ENCODE measurements at regions not wholly inside any gene's neighbourhood (a gene's known extent, or its start where the extent isn't known, plus 50 kb on each side); places are given as distances from the start of the nearest gene placed in this dataset.

- 0% methylated on average over 1 of the region's 1 CpG for WGBS (ENCODE audit: insufficient coverage, insufficient replicate concordance, low lambda C conversion rate, missing lambda C conversion rate)
- no peak overlapping the region for H3K9ac ChIP-seq (ENCODE audit: control insufficient read depth, insufficient read depth, low read length)
Measured at GRCh38 chr2:133947057-133947456, 306.8 kb upstream of the MGAT5 start.

More at GRCh38 chr2:133947057-133947456, 306.8 kb upstream of the MGAT5 start:
- no peaks in the 10 kb centered on the region for H4K20me1 ChIP-seq (ENCODE audit: control insufficient read depth, insufficient read depth)
- H3K79me2 ChIP-seq (ENCODE audit: control insufficient read depth, insufficient read depth, low read length), result no peaks in the 10 kb centered on the region
- no peak overlapping the region for H2AFZ ChIP-seq (ENCODE audit: control insufficient read depth, low read depth, low read length)
- no peaks in the 10 kb centered on the region for H3K36me3 ChIP-seq (ENCODE audit: control insufficient read depth in 2 of 2, insufficient read depth in 2 of 2, low read length in 1 of 2)
- intact Hi-C loops (cut with micrococcal nuclease; ENCODE audit: unreplicated experiment), result no loop called here
- no peaks in the 10 kb centered on the region; the same call in 2 of the 3 replicates for H3K9me3 ChIP-seq (replicated peaks; ENCODE audit: control insufficient read depth, insufficient read depth, low read length)
- in situ Hi-C loops (cut with MboI), result no loop called here
- CTCF ChIA-PET, result no interaction called here
- TF ChIP-seq REST (IDR thresholded peaks at IDR 0.05; ENCODE audit: low read depth, low read length) (no peak), POU2F2 (IDR thresholded peaks at IDR 0.05; ENCODE audit: borderline replicate concordance, low read depth, low read length) (no peak), PML (IDR thresholded peaks at IDR 0.05; ENCODE audit: low read length) (no peak), JUNB (IDR thresholded peaks at IDR 0.05) (no peak), CBFB (IDR thresholded peaks at IDR 0.05; ENCODE audit: low read depth) (no peak), GATAD2B (conservative IDR thresholded peaks at IDR 0.05; ENCODE audit: low read depth) (no peak), ZNF384 (IDR thresholded peaks at IDR 0.05; ENCODE audit: borderline replicate concordance, low read depth, low read length) (no peak), RAD51 (IDR thresholded peaks at IDR 0.05) (no peak)
- POLR2A ChIA-PET, result no interaction called here
- H3K27me3 ChIP-seq (replicated peaks in 1 of 2; ENCODE audit: control insufficient read depth in 2 of 2, insufficient read depth in 2 of 2, low read length in 1 of 2), result no peaks in the 10 kb centered on the region
- H3K4me2 ChIP-seq (ENCODE audit: control insufficient read depth, insufficient read depth), result no peak overlapping the region
- H3K4me3 ChIP-seq, result no peak overlapping the region
- no peak for ATAC-seq
- no TSS peak for BruUV-seq (replicated peaks)
- RAD21 ChIA-PET (ENCODE audit: unreplicated experiment), result no interaction called here
- H3K27ac ChIP-seq (ENCODE audit: control insufficient read depth, insufficient read depth), result no peak overlapping the region
- no peak for FAIRE-seq
- peaks cover 14% of the 10 kb centered on the region for H3K4me1 ChIP-seq (ENCODE audit: control insufficient read depth, insufficient read depth, low read length)
- SMC1A ChIA-PET (ENCODE audit: uncharacterized antibody, unreplicated experiment), result interaction anchor here (0.7 kb wide), 1 partner anchor 105 kb away, joined by 3 read pairs; no protein-coding TSS in a partner anchor
- DNase-seq (ENCODE audit: low read depth, low spot score), result no peak

All from GM12878 (cell line).